ENCODE measurements at regions not wholly inside any gene's neighbourhood (a gene's known extent, or its start where the extent isn't known, plus 50 kb on each side); places are given as distances from the start of the nearest gene placed in this dataset.

DNA sequence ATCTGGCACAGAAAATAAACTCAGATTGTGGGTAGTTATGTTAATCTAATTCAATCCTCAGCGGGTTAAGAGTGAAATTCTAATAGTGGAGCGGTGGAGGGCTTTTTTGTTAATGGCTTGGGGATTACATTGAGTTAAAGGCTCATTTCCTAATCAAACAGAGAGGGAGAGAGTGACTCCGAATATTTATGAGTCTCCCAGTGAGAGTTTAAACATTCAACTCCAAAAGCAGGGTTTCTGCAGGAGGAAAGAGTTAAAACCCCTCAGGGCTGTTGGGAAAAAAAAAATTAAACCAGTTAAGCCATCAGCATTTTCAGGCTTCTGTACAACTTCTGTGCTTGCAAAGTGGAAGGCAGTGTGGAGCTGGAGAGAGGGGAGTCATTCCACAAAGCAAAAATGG, 62.1 kb upstream of the ESRRB start:
- H3K36me3 ChIP-seq = no peaks in the 10 kb centered on the region
- H3K27me3 ChIP-seq = no peaks in the 10 kb centered on the region
- peaks cover 0 to 7% of the 10 kb centered on the region in 2 donors for H3K4me1 ChIP-seq
- H3K27ac ChIP-seq = no peak overlapping the region
- no peak for DNase-seq (ENCODE audit: low spot score)
- no peak overlapping the region for H3K4me3 ChIP-seq
- TF ChIP-seq, protein P1, sequence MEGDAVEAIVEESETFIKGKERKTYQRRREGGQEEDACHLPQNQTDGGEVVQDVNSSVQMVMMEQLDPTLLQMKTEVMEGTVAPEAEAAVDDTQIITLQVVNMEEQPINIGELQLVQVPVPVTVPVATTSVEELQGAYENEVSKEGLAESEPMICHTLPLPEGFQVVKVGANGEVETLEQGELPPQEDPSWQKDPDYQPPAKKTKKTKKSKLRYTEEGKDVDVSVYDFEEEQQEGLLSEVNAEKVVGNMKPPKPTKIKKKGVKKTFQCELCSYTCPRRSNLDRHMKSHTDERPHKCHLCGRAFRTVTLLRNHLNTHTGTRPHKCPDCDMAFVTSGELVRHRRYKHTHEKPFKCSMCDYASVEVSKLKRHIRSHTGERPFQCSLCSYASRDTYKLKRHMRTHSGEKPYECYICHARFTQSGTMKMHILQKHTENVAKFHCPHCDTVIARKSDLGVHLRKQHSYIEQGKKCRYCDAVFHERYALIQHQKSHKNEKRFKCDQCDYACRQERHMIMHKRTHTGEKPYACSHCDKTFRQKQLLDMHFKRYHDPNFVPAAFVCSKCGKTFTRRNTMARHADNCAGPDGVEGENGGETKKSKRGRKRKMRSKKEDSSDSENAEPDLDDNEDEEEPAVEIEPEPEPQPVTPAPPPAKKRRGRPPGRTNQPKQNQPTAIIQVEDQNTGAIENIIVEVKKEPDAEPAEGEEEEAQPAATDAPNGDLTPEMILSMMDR (IDR thresholded peaks at IDR 0.05) = no peak
- no peaks in the 10 kb centered on the region for H3K9me3 ChIP-seq

DNA sequence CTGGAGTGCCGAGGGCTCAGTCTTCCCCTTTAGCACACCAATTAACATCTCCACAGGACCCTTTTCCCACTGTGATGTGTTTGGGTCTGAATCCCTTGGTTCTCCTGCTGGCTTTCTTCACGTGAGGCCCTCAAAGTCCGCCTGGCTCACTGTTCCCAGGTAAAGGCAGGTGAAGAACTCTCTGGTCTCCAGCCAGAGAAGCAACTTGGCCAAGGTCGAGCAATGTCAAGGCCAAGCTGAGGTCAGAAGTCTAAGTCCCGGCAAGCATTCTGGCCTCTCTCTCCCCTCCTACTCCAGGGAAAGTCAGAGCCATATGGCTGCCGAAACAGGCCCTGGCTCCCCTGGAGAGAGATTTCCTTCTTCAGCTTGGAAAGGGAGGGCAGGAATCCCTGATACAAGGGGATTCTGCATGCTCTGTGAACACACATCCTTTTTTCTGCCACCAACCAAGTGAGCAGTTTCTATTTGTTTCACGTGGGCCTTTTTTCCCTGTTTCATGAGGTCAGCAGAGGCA, 61.4 kb upstream of the ESRRB start:
- TF ChIP-seq, protein P1 (IDR thresholded peaks at IDR 0.05) = no peak
- no peak for DNase-seq (ENCODE audit: low spot score)
- Histone ChIP-seq H3K4me3 (no peak overlapping the region), H3K27me3 (no peaks in the 10 kb centered on the region), H3K9me3 (no peaks in the 10 kb centered on the region), H3K36me3 (no peaks in the 10 kb centered on the region), H3K4me1 (peaks cover 0 to 7% of the 10 kb centered on the region in 2 donors), H3K27ac (no peak overlapping the region)

DNA sequence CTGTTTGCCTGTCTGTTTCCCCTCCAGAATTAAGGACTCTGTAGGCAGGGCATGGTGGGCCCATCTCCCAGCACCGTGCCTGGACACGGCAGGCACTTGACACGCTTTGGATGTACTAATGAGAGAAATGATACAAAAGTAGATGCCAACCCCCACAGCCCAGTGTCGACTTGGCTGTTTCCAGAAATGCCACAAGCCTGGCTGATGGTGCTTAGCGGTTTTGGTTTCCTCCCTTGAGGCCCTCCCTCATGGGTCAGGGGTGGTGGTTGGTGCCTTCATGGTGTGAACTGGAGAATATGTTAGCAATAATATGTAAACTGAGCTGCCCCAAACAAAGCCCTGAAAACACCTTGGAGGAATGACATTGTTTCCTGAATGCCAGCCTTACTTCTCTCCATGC, 55.5 kb upstream of the ESRRB start:
- TF ChIP-seq, protein P1 (IDR thresholded peaks at IDR 0.05) = no peak
- no peak overlapping the region for H3K4me3 ChIP-seq
- H3K27me3 ChIP-seq = no peaks in the 10 kb centered on the region
- H3K4me1 ChIP-seq = no peaks in the 10 kb centered on the region
- no peak for DNase-seq (ENCODE audit: low spot score)
- H3K27ac ChIP-seq = no peak overlapping the region
- H3K36me3 ChIP-seq = no peaks in the 10 kb centered on the region
- no peaks in the 10 kb centered on the region for H3K9me3 ChIP-seq

DNA sequence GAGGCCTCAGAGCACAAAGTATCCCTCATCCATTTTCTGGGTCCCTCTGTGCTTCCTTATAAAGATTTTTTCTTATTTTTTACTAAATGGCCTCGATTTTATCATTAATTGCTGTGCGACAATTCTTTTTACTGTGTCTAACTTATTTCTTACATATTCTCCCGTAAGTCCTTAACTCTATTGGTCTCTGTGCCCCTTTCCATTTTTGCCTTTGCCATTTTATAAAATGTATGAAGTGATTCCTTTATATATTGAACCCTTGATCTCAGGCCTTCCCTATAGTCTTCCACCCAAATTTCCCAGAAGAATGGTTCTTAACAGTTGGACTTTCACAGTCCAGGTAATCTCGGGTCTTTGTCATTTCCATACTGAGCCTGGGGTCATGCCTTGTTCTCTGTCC, 55.0 kb upstream of the ESRRB start:
- no peak for DNase-seq (ENCODE audit: low spot score)
- TF ChIP-seq, protein P1 (IDR thresholded peaks at IDR 0.05) = no peak
- H3K36me3 ChIP-seq = no peaks in the 10 kb centered on the region
- no peak overlapping the region for H3K4me3 ChIP-seq
- H3K27ac ChIP-seq = no peak overlapping the region
- H3K9me3 ChIP-seq = no peaks in the 10 kb centered on the region
- no peaks in the 10 kb centered on the region for H3K4me1 ChIP-seq
- H3K27me3 ChIP-seq = no peaks in the 10 kb centered on the region

DNA sequence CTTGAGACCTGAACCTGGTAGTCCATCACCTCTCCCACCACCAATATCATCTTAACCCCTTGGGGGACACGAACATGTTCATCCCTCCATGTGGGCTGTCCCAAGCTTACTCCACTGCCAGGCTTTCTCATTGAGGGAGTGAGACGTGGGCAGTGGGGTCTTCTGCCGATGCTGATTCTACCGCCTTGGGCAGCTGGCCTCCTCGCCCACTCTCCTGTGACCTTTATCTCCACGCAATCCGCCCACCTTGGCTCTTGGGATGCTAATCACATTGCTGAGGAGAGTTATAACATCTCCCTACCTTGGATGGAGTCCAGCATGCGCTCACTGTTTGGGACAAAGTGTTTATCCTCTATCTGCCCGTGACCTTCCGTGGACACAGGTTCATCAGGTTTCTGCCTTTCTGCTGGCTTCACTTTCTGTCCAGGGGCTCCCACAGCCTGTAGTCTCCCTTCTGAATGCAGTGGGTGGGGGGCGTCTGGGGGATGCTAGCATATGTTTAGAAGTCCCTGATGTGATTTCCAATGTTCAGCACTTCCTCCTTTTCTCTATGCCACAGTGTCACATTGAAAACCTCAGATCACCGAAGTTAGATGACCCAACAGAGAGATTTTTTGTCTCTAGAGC, 53.2 kb upstream of the ESRRB start:
- no peak overlapping the region for H3K4me3 ChIP-seq
- TF ChIP-seq, protein P1 (IDR thresholded peaks at IDR 0.05) = no peak
- DNase-seq (ENCODE audit: low spot score) = no peak
- no peaks in the 10 kb centered on the region for H3K36me3 ChIP-seq
- no peaks in the 10 kb centered on the region for H3K9me3 ChIP-seq
- no peaks in the 10 kb centered on the region for H3K4me1 ChIP-seq
- no peaks in the 10 kb centered on the region for H3K27me3 ChIP-seq
- no peak overlapping the region for H3K27ac ChIP-seq
